Stimulated activated CD8-positive, alpha-beta memory T cell treated with anti-CD3 and anti-CD28 coated beads, Interleukin-15, amount 100 ng/mL, for 1 hour (primary cell): ENCODE measurements at regions not wholly inside any gene's neighbourhood (a gene's known extent, or its start where the extent isn't known, plus 50 kb on each side); places are given as distances from the start of the nearest gene placed in this dataset.
"Not testable (repeated sequence)": the region's sequence is repeated elsewhere in the genome, so short reads cannot be mapped to it uniquely, and the experiment has no call there.

Experiments
- DNase-seq: peaks from one replicate; pipeline ENCODE4 v3.0.0-alpha.2; 2020; ENCODE audit warnings: low read depth

GRCh38 chr1:173342736-173343135, 134.4 kb upstream of the PRDX6 start:
- DNase-seq: no peak

GRCh38 chr1:173344034-173344743, 132.9 kb upstream of the PRDX6 start:
- no peak for DNase-seq

- no peak for DNase-seq
Measured at GRCh38 chr1:173347282-173347818, 129.8 kb upstream of the PRDX6 start.

GRCh38 chr1:173352635-173353034, 124.5 kb upstream of the PRDX6 start:
- not testable (repeated sequence) for DNase-seq

- DNase-seq: no peak
Measured at GRCh38 chr1:173353350-173353749, 123.8 kb upstream of the PRDX6 start.

GRCh38 chr1:173354937-173355280, 122.2 kb upstream of the PRDX6 start:
- DNase-seq: no peak

- DNase-seq: no peak
Measured at GRCh38 chr1:173355281-173356031, 121.7 kb upstream of the PRDX6 start.

GRCh38 chr1:173356191-173356762, 120.9 kb upstream of the PRDX6 start:
- no peak for DNase-seq

- DNase-seq: no peak
Measured at GRCh38 chr1:173360487-173361063, 116.6 kb upstream of the PRDX6 start.

GRCh38 chr1:173362543-173362942, 114.6 kb upstream of the PRDX6 start:
- no peak for DNase-seq

GRCh38 chr1:173364827-173365226, 112.3 kb upstream of the PRDX6 start:
- no peak for DNase-seq

- no peak for DNase-seq
Measured at GRCh38 chr1:173365341-173365740, 111.8 kb upstream of the PRDX6 start.

- no peak for DNase-seq
Measured at GRCh38 chr1:173367136-173367535, 110.0 kb upstream of the PRDX6 start.

GRCh38 chr1:173370586-173370985, 106.5 kb upstream of the PRDX6 start:
- not testable (repeated sequence) for DNase-seq

GRCh38 chr1:173376065-173376464, 101.1 kb upstream of the PRDX6 start:
- DNase-seq: not testable (repeated sequence)

GRCh38 chr1:173377266-173377665, 99.9 kb upstream of the PRDX6 start:
- no peak for DNase-seq

GRCh38 chr1:173383351-173383750, 93.8 kb upstream of the PRDX6 start:
- DNase-seq: no peak

- no peak for DNase-seq
Measured at GRCh38 chr1:173388352-173388751, 88.8 kb upstream of the PRDX6 start.

- DNase-seq: no peak
Measured at GRCh38 chr1:173392895-173393658, 84.1 kb upstream of the PRDX6 start.

GRCh38 chr1:173393659-173394000, 83.5 kb upstream of the PRDX6 start:
- no peak for DNase-seq

- not testable (repeated sequence) for DNase-seq
Measured at GRCh38 chr1:173394813-173395212, 82.3 kb upstream of the PRDX6 start.

- no peak for DNase-seq
Measured at GRCh38 chr1:173395762-173396161, 81.4 kb upstream of the PRDX6 start.
